NB4 (cell line): ENCODE measurements at regions not wholly inside any gene's neighbourhood (a gene's known extent, or its start where the extent isn't known, plus 50 kb on each side); places are given as distances from the start of the nearest gene placed in this dataset.

Experiments used
- POLR2A ChIP-seq: IDR thresholded peaks from 2 replicates; pipeline ENCODE4 v1.6.1; 2011; ENCODE audit warnings: mild to moderate bottlenecking; ENCODE audit not compliant: insufficient read length; ENCODE audit errors: extremely low read depth
- TF ChIP-seq, protein P1 (sequence below): IDR thresholded peaks from one replicate; pipeline ENCODE4 v1.5.1; 2012; ENCODE audit warnings: low read depth, low read length

DNA sequence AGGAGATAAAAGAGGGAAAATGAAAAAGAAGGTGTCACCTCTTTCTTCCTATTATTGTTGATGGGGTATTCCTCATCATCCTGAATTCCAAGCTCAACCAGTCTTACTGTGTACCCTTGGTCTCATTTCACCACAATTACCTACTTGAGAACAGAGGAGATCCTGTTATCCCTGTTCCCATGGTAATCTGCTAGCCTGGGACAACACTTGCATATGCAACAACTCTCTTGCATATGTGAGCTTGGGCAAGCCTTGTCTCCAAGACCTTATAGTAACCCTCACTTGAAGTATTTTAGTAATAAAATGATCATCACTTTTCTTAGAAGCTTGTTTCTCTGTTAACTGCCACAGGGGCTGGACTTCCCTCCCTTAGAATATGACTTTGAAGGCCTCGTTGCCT lies 253.7 kb downstream of the NAP1L3 start:
- TF ChIP-seq, protein P1, sequence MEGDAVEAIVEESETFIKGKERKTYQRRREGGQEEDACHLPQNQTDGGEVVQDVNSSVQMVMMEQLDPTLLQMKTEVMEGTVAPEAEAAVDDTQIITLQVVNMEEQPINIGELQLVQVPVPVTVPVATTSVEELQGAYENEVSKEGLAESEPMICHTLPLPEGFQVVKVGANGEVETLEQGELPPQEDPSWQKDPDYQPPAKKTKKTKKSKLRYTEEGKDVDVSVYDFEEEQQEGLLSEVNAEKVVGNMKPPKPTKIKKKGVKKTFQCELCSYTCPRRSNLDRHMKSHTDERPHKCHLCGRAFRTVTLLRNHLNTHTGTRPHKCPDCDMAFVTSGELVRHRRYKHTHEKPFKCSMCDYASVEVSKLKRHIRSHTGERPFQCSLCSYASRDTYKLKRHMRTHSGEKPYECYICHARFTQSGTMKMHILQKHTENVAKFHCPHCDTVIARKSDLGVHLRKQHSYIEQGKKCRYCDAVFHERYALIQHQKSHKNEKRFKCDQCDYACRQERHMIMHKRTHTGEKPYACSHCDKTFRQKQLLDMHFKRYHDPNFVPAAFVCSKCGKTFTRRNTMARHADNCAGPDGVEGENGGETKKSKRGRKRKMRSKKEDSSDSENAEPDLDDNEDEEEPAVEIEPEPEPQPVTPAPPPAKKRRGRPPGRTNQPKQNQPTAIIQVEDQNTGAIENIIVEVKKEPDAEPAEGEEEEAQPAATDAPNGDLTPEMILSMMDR = no peak
- no peak for TF ChIP-seq POLR2A
